HAP-1 (cell line): ENCODE measurements at regions not wholly inside any gene's neighbourhood (a gene's known extent, or its start where the extent isn't known, plus 50 kb on each side); places are given as distances from the start of the nearest gene placed in this dataset.
"Not testable (repeated sequence)": the region's sequence is repeated elsewhere in the genome, so short reads cannot be mapped to it uniquely, and the experiment has no call there.

Source experiments
- DNase-seq, 2 experiments: peaks; one replicate each; pipeline ENCODE4 v3.0.0-alpha.2; 2016 to 2020; ENCODE audit warnings: low spot score in 2 of 2
- H3K27me3 ChIP-seq: fragments of 250-450 bp; sonication (Bioruptor Pico); 2 replicates; pipeline ENCODE4 v1.5.1; 2020; ENCODE audit warnings: low read depth, mild to moderate bottlenecking, moderate library complexity
- H3K36me3 ChIP-seq: fragments of 250-450 bp; sonication (Bioruptor Pico); replicated peaks from 2 replicates; pipeline ENCODE4 v1.5.1; 2020; ENCODE audit warnings: mild to moderate bottlenecking
- H3K4me1 ChIP-seq: fragments of 250-450 bp; sonication (Bioruptor Pico); 2 replicates; pipeline ENCODE4 v1.5.1; 2020; ENCODE audit warnings: mild to moderate bottlenecking
- H3K4me3 ChIP-seq: fragments of 250-450 bp; sonication (Bioruptor Pico); 2 replicates; pipeline ENCODE4 v1.5.1; 2020; ENCODE audit warnings: mild to moderate bottlenecking, moderate library complexity
- H3K9me3 ChIP-seq: fragments of 250-450 bp; sonication (Bioruptor Pico); 2 replicates; pipeline ENCODE4 v1.5.1; 2020; ENCODE audit warnings: mild to moderate bottlenecking, moderate library complexity
- in situ Hi-C: fragments of 300-500 bp; cut with MboI; formaldehyde crosslinking; loops from 3 replicates; pipeline ENCODE4 v1.14.3; 2020; ENCODE audit warnings: low sequenced_read_pairs, inconsistent platforms, mixed read lengths

- DNase-seq, result no peak
- Histone ChIP-seq H3K36me3 (no peaks in the 10 kb centered on the region), H3K4me1 (peaks cover 9% of the 10 kb centered on the region), H3K27me3 (no peaks in the 10 kb centered on the region), H3K4me3 (no peak overlapping the region), H3K9me3 (no peaks in the 10 kb centered on the region)
- in situ Hi-C loops, result no loop called here
These were observed 106.5 kb downstream of the KLF13 start for GRCh38 chr15:31433091-31433490.

- Histone ChIP-seq H3K27me3 (no peaks in the 10 kb centered on the region), H3K4me3 (no peak overlapping the region), H3K4me1 (peaks cover 9% of the 10 kb centered on the region)
These were observed 106.9 kb downstream of the KLF13 start for GRCh38 chr15:31433574-31433973.

GRCh38 chr15:31434275-31434587, 107.6 kb downstream of the KLF13 start:
- DNase-seq, result no peak
- Histone ChIP-seq H3K4me3 (no peak overlapping the region), H3K4me1 (peaks cover 9% of the 10 kb centered on the region), H3K27me3 (no peaks in the 10 kb centered on the region), H3K36me3 (no peaks in the 10 kb centered on the region), H3K9me3 (no peaks in the 10 kb centered on the region)
- in situ Hi-C loops, result no loop called here

More at GRCh38 chr15:31433574-31433973, 106.9 kb downstream of the KLF13 start:
- Histone ChIP-seq H3K36me3 (no peaks in the 10 kb centered on the region), H3K9me3 (no peaks in the 10 kb centered on the region)
- in situ Hi-C loops, result no loop called here
- no peak for DNase-seq

GRCh38 chr15:31434588-31435260, 108.1 kb downstream of the KLF13 start:
- Histone ChIP-seq H3K9me3 (no peaks in the 10 kb centered on the region), H3K27me3 (no peaks in the 10 kb centered on the region), H3K4me3 (no peak overlapping the region), H3K36me3 (no peaks in the 10 kb centered on the region), H3K4me1 (peaks cover 9% of the 10 kb centered on the region)
- no peak for DNase-seq
- in situ Hi-C loops, result no loop called here

GRCh38 chr15:31435261-31435911, 108.8 kb downstream of the KLF13 start:
- H3K27me3 ChIP-seq, result no peaks in the 10 kb centered on the region
- in situ Hi-C loops, result no loop called here
- no peak overlapping the region for H3K4me3 ChIP-seq

GRCh38 chr15:31435912-31436628, 109.4 kb downstream of the KLF13 start:
- Histone ChIP-seq H3K27me3 (no peaks in the 10 kb centered on the region), H3K4me3 (no peak overlapping the region), H3K9me3 (no peaks in the 10 kb centered on the region), H3K36me3 (no peaks in the 10 kb centered on the region), H3K4me1 (peaks cover 9% of the 10 kb centered on the region)
- no peak for DNase-seq
- in situ Hi-C loops, result no loop called here

More at GRCh38 chr15:31435261-31435911, 108.8 kb downstream of the KLF13 start:
- peak; percentile 70 to 90 for DNase-seq
- Histone ChIP-seq H3K36me3 (no peaks in the 10 kb centered on the region), H3K4me1 (peaks cover 9% of the 10 kb centered on the region), H3K9me3 (no peaks in the 10 kb centered on the region)

- Histone ChIP-seq H3K27me3 (no peaks in the 10 kb centered on the region), H3K4me1 (peaks cover 9% of the 10 kb centered on the region), H3K4me3 (no peak overlapping the region), H3K36me3 (no peaks in the 10 kb centered on the region), H3K9me3 (no peaks in the 10 kb centered on the region)
- DNase-seq, result no peak
- in situ Hi-C loops, result no loop called here
These were observed 111.1 kb downstream of the KLF13 start for GRCh38 chr15:31437686-31438085.

- Histone ChIP-seq H3K4me3 (no peak overlapping the region), H3K4me1 (peaks cover 9% of the 10 kb centered on the region), H3K9me3 (no peaks in the 10 kb centered on the region), H3K27me3 (no peaks in the 10 kb centered on the region), H3K36me3 (no peaks in the 10 kb centered on the region)
- DNase-seq, result no peak
- in situ Hi-C loops, result no loop called here
These were observed 112.1 kb downstream of the KLF13 start for GRCh38 chr15:31438601-31439265.

GRCh38 chr15:31439328-31439727, 112.7 kb downstream of the KLF13 start:
- in situ Hi-C loops, result no loop called here
- no peaks in the 10 kb centered on the region for H3K36me3 ChIP-seq
- peak in 1 of 2 experiments; percentile 33 for DNase-seq
- no peaks in the 10 kb centered on the region for H3K9me3 ChIP-seq
- peaks cover 9% of the 10 kb centered on the region for H3K4me1 ChIP-seq
- no peaks in the 10 kb centered on the region for H3K27me3 ChIP-seq
- H3K4me3 ChIP-seq, result no peak overlapping the region

- DNase-seq, H3K36me3 ChIP-seq, H3K4me3 ChIP-seq, H3K27me3 ChIP-seq, H3K9me3 ChIP-seq, H3K4me1 ChIP-seq, in situ Hi-C loops: not testable (repeated sequence)
These were observed 113.6 kb downstream of the KLF13 start for GRCh38 chr15:31440216-31440615.

- DNase-seq, result no peak
- Histone ChIP-seq H3K9me3 (no peaks in the 10 kb centered on the region), H3K27me3 (no peaks in the 10 kb centered on the region), H3K4me3 (no peak overlapping the region), H3K4me1 (no peaks in the 10 kb centered on the region), H3K36me3 (no peaks in the 10 kb centered on the region)
- in situ Hi-C loops, result no loop called here
These were observed 114.2 kb downstream of the KLF13 start for GRCh38 chr15:31440754-31441311.

- no peak for DNase-seq
- in situ Hi-C loops, result no loop called here
- H3K4me3 ChIP-seq, result no peak overlapping the region
- no peaks in the 10 kb centered on the region for H3K36me3 ChIP-seq
- no peaks in the 10 kb centered on the region for H3K27me3 ChIP-seq
- H3K9me3 ChIP-seq, result no peaks in the 10 kb centered on the region
- no peaks in the 10 kb centered on the region for H3K4me1 ChIP-seq
These were observed 115.6 kb downstream of the KLF13 start for GRCh38 chr15:31442226-31442625.

- Histone ChIP-seq H3K4me3 (no peak overlapping the region), H3K9me3 (no peaks in the 10 kb centered on the region), H3K4me1 (no peaks in the 10 kb centered on the region), H3K36me3 (no peaks in the 10 kb centered on the region), H3K27me3 (no peaks in the 10 kb centered on the region)
- DNase-seq, result no peak
- in situ Hi-C loops, result no loop called here
These were observed 116.1 kb downstream of the KLF13 start for GRCh38 chr15:31442699-31443111.
